HCT116 (cell line): ENCODE measurements at regions not wholly inside any gene's neighbourhood (a gene's known extent, or its start where the extent isn't known, plus 50 kb on each side); places are given as distances from the start of the nearest gene placed in this dataset.
"Not testable (repeated sequence)": the region's sequence is repeated elsewhere in the genome, so short reads cannot be mapped to it uniquely, and the experiment has no call there.

ENCODE experiments used
- ATAC-seq: fragments of 200-7000 bp; cut with Tn5 transposase; 2 replicates; pipeline ENCODE4 v1.9.1; 2020; ENCODE audit warnings: mild to moderate bottlenecking, moderate library complexity
- BruUV-seq: library from RNA; stranded (reverse); fragments of 400-500 nt; replicated peaks from 2 replicates; lab custom pipeline; 2021; lab: Mats Ljungman, UMichigan
- CTCF ChIA-PET: fragments of 300-600 bp; sonication (Branson Sonifier 250); formaldehyde crosslinking; loops from one replicate; lab custom pipeline; 2021; ENCODE audit warnings: antibody characterized with exemption; lab: Charles Lee
- POLR2A ChIA-PET: fragments of 300-600, 350-600 bp; sonication (Branson Sonifier 250); formaldehyde crosslinking; loops from one replicate; lab custom pipeline; 2021; ENCODE audit warnings: antibody characterized with exemption; lab: Charles Lee
- RAD21 ChIA-PET, 2 experiments: fragments of 300-600 bp; sonication (Branson Sonifier 250); formaldehyde crosslinking; loops; one replicate each; lab custom pipeline; 2023; ENCODE audit warnings: low total read pairs in 2 of 2; ENCODE audit not compliant: uncharacterized antibody in 2 of 2, unreplicated experiment in 2 of 2, low non-redundant PET in 1 of 2; lab: Charles Lee
- DNase-seq: peaks from one replicate; pipeline ENCODE4 v3.0.0-alpha.2; 2010; ENCODE audit warnings: low read depth, low spot score
- H2AFZ ChIP-seq: fragments of 200-600 bp; shearing (Covaris generic), sonication (generic); 2 replicates; pipeline ENCODE4 v1.6.1; 2017; ENCODE audit warnings: low read depth, mixed run types, mixed read lengths, antibody characterized with exemption, low read length; ENCODE audit not compliant: poor library complexity, severe bottlenecking
- H3K27ac ChIP-seq: 2 replicates; pipeline ENCODE4 v1.5.1; 2012; ENCODE audit warnings: low read depth, low read length
- H3K27me3 ChIP-seq: fragments of 200-600 bp; sonication (generic); 2 replicates; pipeline ENCODE4 v1.6.1; 2016; ENCODE audit warnings: mixed run types, low read length, mixed read lengths; ENCODE audit not compliant: insufficient read depth
- H3K36me3 ChIP-seq, 2 experiments: fragments of 200-500 bp in 1 of 2; fragments of 200-600 bp in 1 of 2; sonication (Bioruptor generic) in 1 of 2; sonication (generic) in 1 of 2; 2 replicates each; pipeline versions ENCODE4 v1.5.1 to v1.6.1; 2014 to 2016; ENCODE audit warnings: low read length in 2 of 2, inconsistent platforms in 1 of 2, mixed read lengths in 1 of 2, mixed run types in 1 of 2; ENCODE audit not compliant: insufficient read depth in 2 of 2, control insufficient read depth in 1 of 2
- H3K4me1 ChIP-seq, 2 experiments: fragments of 200-600 bp in 1 of 2; sonication (generic) in 1 of 2; 2 replicates each; pipeline versions ENCODE4 v1.5.1 to v1.6.1; 2012 to 2017; ENCODE audit warnings: low read length in 2 of 2, inconsistent platforms in 1 of 2, mild to moderate bottlenecking in 1 of 2, mixed read lengths in 1 of 2, mixed run types in 1 of 2, moderate library complexity in 1 of 2; ENCODE audit not compliant: insufficient read depth in 2 of 2, control insufficient read depth in 1 of 2
- H3K4me2 ChIP-seq: fragments of 200-600 bp; sonication (generic); 2 replicates; pipeline ENCODE4 v1.6.1; 2017; ENCODE audit warnings: mixed run types, low read length, mixed read lengths
- H3K4me3 ChIP-seq, 2 experiments: fragments of 200-600 bp in 1 of 2; sonication (generic) in 1 of 2; replicated peaks in 1 of 2; 2 replicates each; pipeline ENCODE4 v1.5.1; 2011 to 2016; ENCODE audit warnings: low read length in 2 of 2, control low read depth in 1 of 2, low read depth in 1 of 2, mild to moderate bottlenecking in 1 of 2, mixed read lengths in 1 of 2, mixed run types in 1 of 2
- H3K79me2 ChIP-seq: fragments of 200-600 bp; sonication (generic); 2 replicates; pipeline ENCODE4 v1.6.1; 2017; ENCODE audit warnings: mild to moderate bottlenecking, mixed run types, low read length, moderate library complexity, mixed read lengths; ENCODE audit not compliant: insufficient read depth
- H3K9ac ChIP-seq: fragments of 200-600 bp; sonication (generic); 2 replicates; pipeline ENCODE4 v1.6.1; 2016; ENCODE audit warnings: low read length, mixed read lengths
- H3K9me2 ChIP-seq: fragments of 200-600 bp; sonication (generic), shearing (Covaris generic); 2 replicates; pipeline ENCODE4 v1.6.1; 2017; ENCODE audit warnings: mixed run types, mild to moderate bottlenecking, moderate library complexity; ENCODE audit not compliant: insufficient read depth
- H3K9me3 ChIP-seq, 2 experiments: fragments of 200-500 bp in 1 of 2; fragments of 200-600 bp in 1 of 2; sonication (Bioruptor generic) in 1 of 2; sonication (generic) in 1 of 2; 2 replicates each; pipeline ENCODE4 v1.6.1; 2014 to 2017; ENCODE audit warnings: low read length in 2 of 2, mixed read lengths in 2 of 2, inconsistent platforms in 1 of 2, low read depth in 1 of 2, mild to moderate bottlenecking in 1 of 2, mixed run types in 1 of 2, moderate library complexity in 1 of 2; ENCODE audit not compliant: control insufficient read depth in 1 of 2, insufficient read depth in 1 of 2
- H4K20me1 ChIP-seq: fragments of 200-600 bp; sonication (generic), shearing (Covaris generic); 2 replicates; pipeline ENCODE4 v1.6.1; 2017; ENCODE audit warnings: mixed run types, mild to moderate bottlenecking, moderate library complexity; ENCODE audit not compliant: insufficient read depth
- ATF3 ChIP-seq: IDR thresholded peaks from 2 replicates; pipeline ENCODE4 v1.6.1; 2012
- CBX3 ChIP-seq: IDR thresholded peaks from 2 replicates; pipeline ENCODE4 v1.6.1; 2012; ENCODE audit warnings: low read depth
- CTCF ChIP-seq, 3 experiments: fragments of 200-600 bp in 1 of 3; sonication (generic) in 1 of 3; IDR thresholded peaks in 2 of 3; conservative IDR thresholded peaks in 1 of 3; 2 replicates each; pipeline ENCODE4 v1.5.1; 2012 to 2017; ENCODE audit warnings: low read depth in 2 of 3, low read length in 2 of 3, antibody characterized with exemption in 1 of 3, borderline replicate concordance in 1 of 3, control low read depth in 1 of 3, mild to moderate bottlenecking in 1 of 3, mixed read lengths in 1 of 3, mixed run types in 1 of 3, moderate library complexity in 1 of 3; ENCODE audit not compliant: insufficient read depth in 1 of 3
- EGR1 ChIP-seq: IDR thresholded peaks from 2 replicates; pipeline ENCODE4 v1.6.1; 2012; ENCODE audit warnings: low read depth
- ELF1 ChIP-seq: IDR thresholded peaks from 2 replicates; pipeline ENCODE4 v1.6.1; 2012; ENCODE audit warnings: low read depth, borderline replicate concordance
- FOSL1 ChIP-seq: IDR thresholded peaks from 2 replicates; pipeline ENCODE4 v1.6.1; 2012; ENCODE audit warnings: low read depth
- JUND ChIP-seq: IDR thresholded peaks from 2 replicates; pipeline ENCODE4 v1.6.1; 2012
- POLR2A ChIP-seq: IDR thresholded peaks from 2 replicates; pipeline ENCODE4 v1.7.0; 2011; ENCODE audit warnings: borderline replicate concordance; ENCODE audit not compliant: insufficient read depth, insufficient read length; ENCODE audit errors: extremely low read depth
- POLR2AphosphoS5 ChIP-seq: IDR thresholded peaks from 2 replicates; pipeline ENCODE4 v1.6.1; 2011; ENCODE audit warnings: mild to moderate bottlenecking, low read depth, low read length, moderate library complexity
- RAD21 ChIP-seq: IDR thresholded peaks from 2 replicates; pipeline ENCODE4 v1.6.1; 2012; ENCODE audit warnings: low read depth, mild to moderate bottlenecking
- SIN3A ChIP-seq: IDR thresholded peaks from 2 replicates; pipeline ENCODE4 v1.6.1; 2012; ENCODE audit warnings: low read depth
- SP1 ChIP-seq: IDR thresholded peaks from 2 replicates; pipeline ENCODE4 v1.6.1; 2012; ENCODE audit warnings: low read depth
- SRF ChIP-seq: IDR thresholded peaks from 2 replicates; pipeline ENCODE4 v1.6.1; 2012; ENCODE audit warnings: low read depth
- ZNF274 ChIP-seq: fragments of 200-500 bp; sonication (Bioruptor generic); IDR thresholded peaks from 2 replicates; pipeline ENCODE4 v1.6.1; 2014; ENCODE audit warnings: mild to moderate bottlenecking, low read depth, low read length, inconsistent platforms
- intact Hi-C: fragments of 100-400 bp; cut with micrococcal nuclease; formaldehyde crosslinking; loops from 2 replicates; pipeline ENCODE4 v1.10.0; 2022
- TF ChIP-seq, protein P1 (sequence below): IDR thresholded peaks from 2 replicates; pipeline ENCODE4 v1.6.1; 2012
- TF ChIP-seq, protein P2 (sequence below): IDR thresholded peaks from 2 replicates; pipeline ENCODE4 v1.6.1; 2012; ENCODE audit warnings: low read depth

DNA sequence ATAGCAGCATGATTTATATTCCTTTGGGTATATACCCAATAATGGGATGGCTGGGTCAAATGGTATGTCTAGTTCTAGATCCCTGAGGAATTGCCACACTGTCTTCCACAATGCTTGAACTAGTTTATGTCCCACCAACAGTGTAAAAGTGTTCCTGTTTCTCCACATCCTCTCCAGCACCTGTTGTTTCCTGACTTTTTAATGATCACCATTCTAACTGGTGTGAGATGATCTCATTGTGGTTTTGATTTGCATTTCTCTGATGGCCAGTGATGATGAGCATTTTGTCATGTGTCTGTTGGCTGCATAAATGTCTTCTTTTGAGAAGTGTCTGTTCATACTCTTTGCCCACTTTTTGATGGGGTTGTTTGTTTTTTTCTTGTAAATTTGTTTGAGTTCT is 54.0 kb upstream of the GPR89A start:
- ATAC-seq, H3K4me3 ChIP-seq, BruUV-seq, POLR2A ChIA-PET, intact Hi-C loops, H3K79me2 ChIP-seq, H3K9ac ChIP-seq, H4K20me1 ChIP-seq, H3K4me1 ChIP-seq, H3K9me2 ChIP-seq, H3K4me2 ChIP-seq, CTCF ChIA-PET, H3K27me3 ChIP-seq, H3K27ac ChIP-seq, RAD21 ChIA-PET, H3K9me3 ChIP-seq, H2AFZ ChIP-seq, H3K36me3 ChIP-seq, DNase-seq: not testable (repeated sequence)

GRCh38 chr1:145545055-145545454 is 62.7 kb upstream of the GPR89A start:
- Histone ChIP-seq H3K9me2 (no peaks in the 10 kb centered on the region), H3K9me3 (no peaks in the 10 kb centered on the region), H2AFZ (no peak overlapping the region), H3K4me2 (no peak overlapping the region), H3K4me3 (no peak overlapping the region), H4K20me1 (no peaks in the 10 kb centered on the region), H3K79me2 (no peaks in the 10 kb centered on the region), H3K36me3 (no peaks in the 10 kb centered on the region), H3K9ac (no peak overlapping the region), H3K27ac (no peak overlapping the region), H3K4me1 (peaks cover under 1 to 15% of the 10 kb centered on the region in 2 experiments; a peak in 3 of 4 replicates), H3K27me3 (no peaks in the 10 kb centered on the region)
- CTCF ChIA-PET: no interaction called here
- ATAC-seq: no peak
- RAD21 ChIA-PET: no interaction called here
- intact Hi-C loops: no loop called here
- no TSS peak for BruUV-seq
- POLR2A ChIA-PET: no interaction called here
- no peak for DNase-seq
- no peak for TF ChIP-seq SRF
- no peak for TF ChIP-seq FOSL1
- no peak for TF ChIP-seq ZNF274
- no peak for TF ChIP-seq EGR1
- TF ChIP-seq ELF1: no peak
- no peak for TF ChIP-seq SP1
- TF ChIP-seq, protein P1, sequence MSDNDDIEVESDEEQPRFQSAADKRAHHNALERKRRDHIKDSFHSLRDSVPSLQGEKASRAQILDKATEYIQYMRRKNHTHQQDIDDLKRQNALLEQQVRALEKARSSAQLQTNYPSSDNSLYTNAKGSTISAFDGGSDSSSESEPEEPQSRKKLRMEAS: no peak
- no peak for TF ChIP-seq POLR2AphosphoS5
- TF ChIP-seq CTCF (IDR thresholded peaks at IDR 0.05 in 2 of 3, conservative IDR thresholded peaks at IDR 0.05 in 1 of 3; ENCODE audit: borderline replicate concordance in 1 of 3, insufficient read depth in 1 of 3, low read depth in 2 of 3, low read length in 2 of 3): no peak
- no peak for TF ChIP-seq RAD21
- no peak for TF ChIP-seq CBX3
- TF ChIP-seq POLR2A: no peak
- no peak for TF ChIP-seq ATF3
- no peak for TF ChIP-seq SIN3A
- no peak for TF ChIP-seq JUND
- TF ChIP-seq, protein P2, sequence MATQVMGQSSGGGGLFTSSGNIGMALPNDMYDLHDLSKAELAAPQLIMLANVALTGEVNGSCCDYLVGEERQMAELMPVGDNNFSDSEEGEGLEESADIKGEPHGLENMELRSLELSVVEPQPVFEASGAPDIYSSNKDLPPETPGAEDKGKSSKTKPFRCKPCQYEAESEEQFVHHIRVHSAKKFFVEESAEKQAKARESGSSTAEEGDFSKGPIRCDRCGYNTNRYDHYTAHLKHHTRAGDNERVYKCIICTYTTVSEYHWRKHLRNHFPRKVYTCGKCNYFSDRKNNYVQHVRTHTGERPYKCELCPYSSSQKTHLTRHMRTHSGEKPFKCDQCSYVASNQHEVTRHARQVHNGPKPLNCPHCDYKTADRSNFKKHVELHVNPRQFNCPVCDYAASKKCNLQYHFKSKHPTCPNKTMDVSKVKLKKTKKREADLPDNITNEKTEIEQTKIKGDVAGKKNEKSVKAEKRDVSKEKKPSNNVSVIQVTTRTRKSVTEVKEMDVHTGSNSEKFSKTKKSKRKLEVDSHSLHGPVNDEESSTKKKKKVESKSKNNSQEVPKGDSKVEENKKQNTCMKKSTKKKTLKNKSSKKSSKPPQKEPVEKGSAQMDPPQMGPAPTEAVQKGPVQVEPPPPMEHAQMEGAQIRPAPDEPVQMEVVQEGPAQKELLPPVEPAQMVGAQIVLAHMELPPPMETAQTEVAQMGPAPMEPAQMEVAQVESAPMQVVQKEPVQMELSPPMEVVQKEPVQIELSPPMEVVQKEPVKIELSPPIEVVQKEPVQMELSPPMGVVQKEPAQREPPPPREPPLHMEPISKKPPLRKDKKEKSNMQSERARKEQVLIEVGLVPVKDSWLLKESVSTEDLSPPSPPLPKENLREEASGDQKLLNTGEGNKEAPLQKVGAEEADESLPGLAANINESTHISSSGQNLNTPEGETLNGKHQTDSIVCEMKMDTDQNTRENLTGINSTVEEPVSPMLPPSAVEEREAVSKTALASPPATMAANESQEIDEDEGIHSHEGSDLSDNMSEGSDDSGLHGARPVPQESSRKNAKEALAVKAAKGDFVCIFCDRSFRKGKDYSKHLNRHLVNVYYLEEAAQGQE: no peak
